ENCODE measurements at regions not wholly inside any gene's neighbourhood (a gene's known extent, or its start where the extent isn't known, plus 50 kb on each side); places are given as distances from the start of the nearest gene placed in this dataset.
A peak's percentile ranks its signal among the peaks of the same experiment; 100 is the strongest.
"Not testable (repeated sequence)": the region's sequence is repeated elsewhere in the genome, so short reads cannot be mapped to it uniquely, and the experiment has no call there.

- DNase-seq (ENCODE audit: low read depth in 2 of 2), result no peak
Observed at GRCh38 chr2:223180463-223180862, 128.5 kb downstream of the KCNE4 start.

GRCh38 chr2:223181561-223181960, 129.6 kb downstream of the KCNE4 start:
- no peak for DNase-seq (ENCODE audit: low read depth in 2 of 2)

GRCh38 chr2:223182356-223182755, 130.4 kb downstream of the KCNE4 start:
- no peak for DNase-seq (ENCODE audit: low read depth in 2 of 2)

- DNase-seq (ENCODE audit: low read depth in 2 of 2), result no peak
Observed at GRCh38 chr2:223185638-223186037, 133.6 kb downstream of the KCNE4 start.

GRCh38 chr2:223187256-223187655, 135.3 kb downstream of the KCNE4 start:
- DNase-seq (ENCODE audit: low read depth in 2 of 2), result no peak

- DNase-seq (ENCODE audit: low read depth in 2 of 2), result not testable (repeated sequence)
Observed at GRCh38 chr2:223190561-223191206, 138.7 kb downstream of the KCNE4 start.

- no peak for DNase-seq (ENCODE audit: low read depth in 2 of 2)
Observed at GRCh38 chr2:223196331-223196730, 144.3 kb downstream of the KCNE4 start.

- DNase-seq (ENCODE audit: low read depth in 2 of 2), result no peak
Observed at GRCh38 chr2:223197046-223197445, 145.1 kb downstream of the KCNE4 start.

GRCh38 chr2:223199531-223200515, 147.8 kb downstream of the KCNE4 start:
- DNase-seq (ENCODE audit: low read depth in 2 of 2), result no peak

GRCh38 chr2:223203971-223204929, 152.3 kb downstream of the KCNE4 start:
- DNase-seq (ENCODE audit: low read depth in 2 of 2), result peak; percentile 68 to 71

GRCh38 chr2:223210489-223210888, 158.5 kb downstream of the KCNE4 start:
- no peak for DNase-seq (ENCODE audit: low read depth in 2 of 2)

- no peak for DNase-seq (ENCODE audit: low read depth in 2 of 2)
Observed at GRCh38 chr2:223214394-223215253, 162.6 kb downstream of the KCNE4 start.

GRCh38 chr2:223215254-223215516, 163.2 kb downstream of the KCNE4 start:
- DNase-seq (ENCODE audit: low read depth in 2 of 2), result no peak

GRCh38 chr2:223217373-223217772, 165.4 kb downstream of the KCNE4 start:
- DNase-seq (ENCODE audit: low read depth in 2 of 2), result no peak

- no peak for DNase-seq (ENCODE audit: low read depth in 2 of 2)
Observed at GRCh38 chr2:223218587-223219178, 166.7 kb downstream of the KCNE4 start.

- DNase-seq (ENCODE audit: low read depth in 2 of 2), result no peak
Observed at GRCh38 chr2:223219872-223220657, 168.1 kb downstream of the KCNE4 start.

GRCh38 chr2:223220658-223220925, 168.6 kb downstream of the KCNE4 start:
- no peak for DNase-seq (ENCODE audit: low read depth in 2 of 2)

GRCh38 chr2:223221139-223221835, 169.3 kb downstream of the KCNE4 start:
- no peak for DNase-seq (ENCODE audit: low read depth in 2 of 2)

- DNase-seq (ENCODE audit: low read depth in 2 of 2), result no peak
Observed at GRCh38 chr2:223222397-223222796, 170.4 kb downstream of the KCNE4 start.

- DNase-seq (ENCODE audit: low read depth in 2 of 2), result no peak
Observed at GRCh38 chr2:223223156-223223555, 171.2 kb downstream of the KCNE4 start.

All from fibroblast of skin of left biceps (primary cell).